CD14-positive monocyte (primary cell): ENCODE measurements at regions not wholly inside any gene's neighbourhood (a gene's known extent, or its start where the extent isn't known, plus 50 kb on each side); places are given as distances from the start of the nearest gene placed in this dataset.

Experiments
- DNase-seq, 3 donors: peaks; one replicate each; pipeline ENCODE4 v3.0.0-alpha.2; 2011 to 2022
- H2AFZ ChIP-seq: 2 replicates; pipeline ENCODE4 v1.6.0; 2012; ENCODE audit warnings: mild to moderate bottlenecking, low read depth, low read length, inconsistent platforms; ENCODE audit not compliant: insufficient read depth, poor library complexity, severe bottlenecking
- H3K27ac ChIP-seq, 2 donors: 1 replicate in 1 of 2; 2 replicates in 1 of 2; pipeline ENCODE4 v1.5.1; 2012 to 2013; ENCODE audit warnings: low read length in 2 of 2, control low read depth in 1 of 2, inconsistent platforms in 1 of 2, low read depth in 1 of 2, mild to moderate bottlenecking in 1 of 2
- H3K27me3 ChIP-seq, 2 donors: one replicate each; pipeline versions ENCODE4 v1.6.0 to v1.6.1; 2011 to 2013; ENCODE audit warnings: low read length in 2 of 2; ENCODE audit not compliant: control insufficient read depth in 2 of 2, insufficient read depth in 2 of 2
- H3K36me3 ChIP-seq, 2 donors: replicated peaks in 1 of 2; 1 replicate in 1 of 2; 2 replicates in 1 of 2; pipeline versions ENCODE4 v1.5.1 to v1.6.1; 2012 to 2013; ENCODE audit warnings: low read length in 2 of 2, control low read depth in 1 of 2, inconsistent platforms in 1 of 2, mild to moderate bottlenecking in 1 of 2; ENCODE audit not compliant: insufficient read depth in 2 of 2, control insufficient read depth in 1 of 2
- H3K4me1 ChIP-seq, 2 donors: 1 replicate in 1 of 2; 2 replicates in 1 of 2; pipeline versions ENCODE4 v1.5.1 to v1.6.1; 2012 to 2013; ENCODE audit warnings: low read length in 2 of 2, control low read depth in 1 of 2, inconsistent platforms in 1 of 2, mild to moderate bottlenecking in 1 of 2, moderate library complexity in 1 of 2; ENCODE audit not compliant: insufficient read depth in 2 of 2, control insufficient read depth in 1 of 2
- H3K4me2 ChIP-seq: replicated peaks from 2 replicates; pipeline ENCODE3; 2012; ENCODE audit warnings: low read length, moderate library complexity, mild to moderate bottlenecking; ENCODE audit not compliant: poor library complexity, severe bottlenecking; ENCODE audit errors: extremely low read depth
- H3K4me3 ChIP-seq, 3 experiments: fragments of 200-600 bp in 1 of 3; sonication (generic) in 1 of 3; replicated peaks in 1 of 3; 1 replicate in 2 of 3; 2 replicates in 1 of 3; pipeline ENCODE4 v1.5.1; 2011 to 2013; ENCODE audit warnings: low read length in 3 of 3, mild to moderate bottlenecking in 3 of 3, control low read depth in 2 of 3, low read depth in 2 of 3, inconsistent platforms in 1 of 3, moderate library complexity in 1 of 3
- H3K79me2 ChIP-seq: 2 replicates; pipeline ENCODE4 v1.6.0; 2012; ENCODE audit warnings: mild to moderate bottlenecking, control low read depth, inconsistent platforms, low read length, moderate library complexity; ENCODE audit not compliant: insufficient read depth
- H3K9ac ChIP-seq: 2 replicates; pipeline ENCODE4 v1.6.0; 2017; ENCODE audit warnings: low read length, mild to moderate bottlenecking; ENCODE audit not compliant: insufficient read depth, poor library complexity, severe bottlenecking
- H3K9me3 ChIP-seq, 2 donors: replicated peaks in 1 of 2; 1 replicate in 1 of 2; 2 replicates in 1 of 2; pipeline versions ENCODE4 v1.5.1 to v1.6.1; 2012 to 2013; ENCODE audit warnings: low read length in 2 of 2, control low read depth in 1 of 2; ENCODE audit not compliant: control insufficient read depth in 1 of 2, insufficient read depth in 1 of 2
- H4K20me1 ChIP-seq: 2 replicates; pipeline ENCODE4 v1.6.0; 2012; ENCODE audit warnings: mild to moderate bottlenecking, low read length, control low read depth, moderate library complexity; ENCODE audit not compliant: insufficient read depth
- H3K27ac Mint-ChIP-seq, 7 donors: one replicate each; pipeline ENCODE4 v1.8.0; 2020; ENCODE audit warnings: mild to moderate bottlenecking in 7 of 7, mixed read lengths in 7 of 7, moderate library complexity in 6 of 7, inconsistent platforms in 2 of 7
- H3K27me3 Mint-ChIP-seq, 3 donors: one replicate each; pipeline ENCODE4 v1.8.0; 2021 to 2022; ENCODE audit warnings: low read depth in 3 of 3, mild to moderate bottlenecking in 3 of 3, mixed read lengths in 3 of 3, moderate library complexity in 3 of 3, inconsistent platforms in 1 of 3
- H3K36me3 Mint-ChIP-seq, 2 donors: one replicate each; pipeline ENCODE4 v1.8.0; 2020; ENCODE audit warnings: mixed read lengths in 2 of 2, inconsistent platforms in 1 of 2, mild to moderate bottlenecking in 1 of 2
- H3K4me1 Mint-ChIP-seq: one replicate; pipeline ENCODE4 v1.8.0; 2020; ENCODE audit warnings: mild to moderate bottlenecking, mixed read lengths
- H3K4me3 Mint-ChIP-seq, 2 donors: one replicate each; pipeline ENCODE4 v1.8.0; 2020; ENCODE audit warnings: mild to moderate bottlenecking in 2 of 2, mixed read lengths in 2 of 2, moderate library complexity in 1 of 2
- H3K9me3 Mint-ChIP-seq, 7 donors: one replicate each; pipeline ENCODE4 v1.8.0; 2020 to 2022; ENCODE audit warnings: mixed read lengths in 7 of 7, mild to moderate bottlenecking in 6 of 7, moderate library complexity in 6 of 7, inconsistent platforms in 2 of 7
- WGBS: methylation state at CpG from one replicate; pipeline ENCODE4 v1.1.5; 2013; ENCODE audit warnings: missing lambda C conversion rate; ENCODE audit not compliant: insufficient coverage; 5-methylcytosine and 5-hydroxymethylcytosine counted together
- intact Hi-C, 2 donors: fragments of 100-400 bp; cut with micrococcal nuclease; formaldehyde crosslinking; loops; one replicate each; pipeline versions ENCODE4 v1.15.0 to v1.15.1; 2023
- TF ChIP-seq, protein P1 (sequence below): fragments of 200-600 bp; IDR thresholded peaks from one replicate; pipeline ENCODE4 v1.8.0; 2022; ENCODE audit warnings: antibody characterized with exemption, mild to moderate bottlenecking

GRCh38 chr18:75131381-75132000 lies 77.4 kb downstream of the PTGR3 start:
- Histone ChIP-seq H3K9ac (no peak overlapping the region), H3K4me3 (no peak overlapping the region)

GRCh38 chr18:75130591-75131328 lies 78.2 kb downstream of the PTGR3 start:
- Histone ChIP-seq H3K27me3 (no peaks in the 10 kb centered on the region), H3K9me3 (no peaks in the 10 kb centered on the region), H3K4me2 (no peak overlapping the region), H3K27ac (no peak overlapping the region), H3K9ac (no peak overlapping the region), H2AFZ (no peak overlapping the region), H3K4me1 (no peaks in the 10 kb centered on the region), H3K4me3 (no peak overlapping the region), H3K36me3 (no peaks in the 10 kb centered on the region), H4K20me1 (no peaks in the 10 kb centered on the region), H3K79me2 (no peaks in the 10 kb centered on the region)
- no peak overlapping the region for H3K4me3 Mint-ChIP-seq
- H3K9me3 Mint-ChIP-seq: peaks cover 0 to 3% (median 2%) of the 10 kb centered on the region in 7 donors
- intact Hi-C loops: no loop called here
- peaks cover 2 to 4% (median 3%) of the 10 kb centered on the region in 3 donors for H3K27me3 Mint-ChIP-seq
- H3K36me3 Mint-ChIP-seq: no peaks in the 10 kb centered on the region
- 94% methylated on average over 5 of the region's 13 CpGs for WGBS
- no peaks in the 10 kb centered on the region for H3K4me1 Mint-ChIP-seq
- TF ChIP-seq, protein P1, sequence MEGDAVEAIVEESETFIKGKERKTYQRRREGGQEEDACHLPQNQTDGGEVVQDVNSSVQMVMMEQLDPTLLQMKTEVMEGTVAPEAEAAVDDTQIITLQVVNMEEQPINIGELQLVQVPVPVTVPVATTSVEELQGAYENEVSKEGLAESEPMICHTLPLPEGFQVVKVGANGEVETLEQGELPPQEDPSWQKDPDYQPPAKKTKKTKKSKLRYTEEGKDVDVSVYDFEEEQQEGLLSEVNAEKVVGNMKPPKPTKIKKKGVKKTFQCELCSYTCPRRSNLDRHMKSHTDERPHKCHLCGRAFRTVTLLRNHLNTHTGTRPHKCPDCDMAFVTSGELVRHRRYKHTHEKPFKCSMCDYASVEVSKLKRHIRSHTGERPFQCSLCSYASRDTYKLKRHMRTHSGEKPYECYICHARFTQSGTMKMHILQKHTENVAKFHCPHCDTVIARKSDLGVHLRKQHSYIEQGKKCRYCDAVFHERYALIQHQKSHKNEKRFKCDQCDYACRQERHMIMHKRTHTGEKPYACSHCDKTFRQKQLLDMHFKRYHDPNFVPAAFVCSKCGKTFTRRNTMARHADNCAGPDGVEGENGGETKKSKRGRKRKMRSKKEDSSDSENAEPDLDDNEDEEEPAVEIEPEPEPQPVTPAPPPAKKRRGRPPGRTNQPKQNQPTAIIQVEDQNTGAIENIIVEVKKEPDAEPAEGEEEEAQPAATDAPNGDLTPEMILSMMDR: no peak
- DNase-seq: no peak
- H3K27ac Mint-ChIP-seq: no peak overlapping the region

More at GRCh38 chr18:75131381-75132000, 77.4 kb downstream of the PTGR3 start:
- Mint-ChIP-seq H3K36me3 (no peaks in the 10 kb centered on the region), H3K9me3 (peaks cover 0 to 3% (median 2%) of the 10 kb centered on the region in 7 donors), H3K4me3 (no peak overlapping the region), H3K27me3 (peaks cover 0 to 4% (median 2%) of the 10 kb centered on the region in 3 donors), H3K4me1 (no peaks in the 10 kb centered on the region), H3K27ac (no peak overlapping the region)
- Histone ChIP-seq H2AFZ (no peak overlapping the region), H3K27me3 (no peaks in the 10 kb centered on the region), H3K27ac (no peak overlapping the region), H3K9me3 (no peaks in the 10 kb centered on the region), H3K4me2 (no peak overlapping the region), H3K79me2 (no peaks in the 10 kb centered on the region), H3K36me3 (no peaks in the 10 kb centered on the region), H4K20me1 (no peaks in the 10 kb centered on the region), H3K4me1 (no peaks in the 10 kb centered on the region)
- WGBS: 86% methylated on average over 15 of the region's 20 CpGs
- intact Hi-C loops: no loop called here
- TF ChIP-seq, protein P1: no peak
- DNase-seq: no peak
